HEK293 (cell line): ENCODE measurements at regions not wholly inside any gene's neighbourhood (a gene's known extent, or its start where the extent isn't known, plus 50 kb on each side); places are given as distances from the start of the nearest gene placed in this dataset.

Experiments
- CTCF ChIA-PET: fragments of 350-600 bp; formaldehyde crosslinking; extraction: SDS; loops from one replicate; lab custom pipeline; 2021; ENCODE audit warnings: antibody characterized with exemption; lab: Yijun Ruan, JAX
- POLR2A ChIA-PET: fragments of 300-600 bp; formaldehyde crosslinking; extraction: SDS; loops from one replicate; lab custom pipeline; 2020; ENCODE audit warnings: antibody characterized with exemption, inconsistent platforms; lab: Yijun Ruan, JAX
- H3K27ac ChIP-seq: fragments of 200-500 bp; sonication (Bioruptor generic); 2 replicates; pipeline ENCODE4 v1.5.1; 2014; ENCODE audit warnings: low read depth, low read length, control low read depth, inconsistent platforms; ENCODE audit errors: extremely low read depth
- H3K36me3 ChIP-seq, 2 experiments: fragments of 200-500 bp in 1 of 2; sonication (Bioruptor generic) in 1 of 2; 1 replicate in 1 of 2; 2 replicates in 1 of 2; pipeline ENCODE4 v1.5.1; 2014 to 2017; ENCODE audit warnings: inconsistent platforms in 2 of 2, low read length in 2 of 2; ENCODE audit not compliant: control insufficient read depth in 2 of 2, insufficient read depth in 1 of 2
- H3K4me1 ChIP-seq: fragments of 200-500 bp; sonication (Bioruptor generic); 2 replicates; pipeline ENCODE4 v1.5.1; 2014; ENCODE audit warnings: mild to moderate bottlenecking, low read length, inconsistent platforms; ENCODE audit not compliant: control insufficient read depth, insufficient read depth
- H3K4me3 ChIP-seq: 2 replicates; pipeline ENCODE4 v1.5.1; 2011; ENCODE audit warnings: low read depth, mild to moderate bottlenecking, control low read depth, low read length, moderate library complexity
- H3K9me3 ChIP-seq: fragments of 200-500 bp; sonication (Bioruptor generic); 2 replicates; pipeline ENCODE4 v1.5.1; 2014; ENCODE audit warnings: low read depth, low read length, inconsistent platforms; ENCODE audit not compliant: control insufficient read depth, insufficient read depth
- FEZF1 ChIP-seq: fragments of 450-650 bp; formaldehyde crosslinking; IDR thresholded peaks from 2 replicates; pipeline ENCODE4 v1.5.1; 2016; ENCODE audit warnings: missing biosample characterization, missing genetic modification characterization
- HIC1 ChIP-seq: fragments of 450-650 bp; formaldehyde crosslinking; IDR thresholded peaks from 2 replicates; pipeline ENCODE4 v1.5.1; 2016; ENCODE audit warnings: missing biosample characterization, missing genetic modification characterization
- PRDM1 ChIP-seq: fragments of 450-650 bp; formaldehyde crosslinking; IDR thresholded peaks from 2 replicates; pipeline ENCODE4; 2016; ENCODE audit warnings: missing biosample characterization, missing genetic modification characterization
- RBAK ChIP-seq: fragments of 450-650 bp; formaldehyde crosslinking; IDR thresholded peaks from 2 replicates; pipeline ENCODE4 v1.5.1; 2016; ENCODE audit warnings: missing biosample characterization, missing genetic modification characterization
- SP2 ChIP-seq: fragments of 450-650 bp; formaldehyde crosslinking; IDR thresholded peaks from 2 replicates; pipeline ENCODE4 v1.5.1; 2016; ENCODE audit warnings: missing biosample characterization, missing genetic modification characterization
- TRIM28 ChIP-seq: IDR thresholded peaks from 2 replicates; pipeline ENCODE4 v1.6.1; 2011; ENCODE audit warnings: low read length, control low read depth, borderline replicate concordance
- ZFP41 ChIP-seq: fragments of 450-650 bp; formaldehyde crosslinking; IDR thresholded peaks from 2 replicates; pipeline ENCODE4 v1.5.1; 2016; ENCODE audit warnings: missing biosample characterization, missing genetic modification characterization, borderline replicate concordance
- ZNF132 ChIP-seq: fragments of 450-650 bp; formaldehyde crosslinking; IDR thresholded peaks from 2 replicates; pipeline ENCODE4 v1.5.1; 2017; ENCODE audit warnings: missing biosample characterization, missing genetic modification characterization, borderline replicate concordance
- ZNF16 ChIP-seq: fragments of 450-650 bp; formaldehyde crosslinking; IDR thresholded peaks from 2 replicates; pipeline ENCODE4 v1.5.1; 2016; ENCODE audit warnings: low read depth, missing biosample characterization, missing genetic modification characterization
- ZNF280C ChIP-seq: fragments of 450-650 bp; formaldehyde crosslinking; IDR thresholded peaks from 2 replicates; pipeline ENCODE4 v1.5.1; 2016; ENCODE audit warnings: missing biosample characterization, missing genetic modification characterization
- ZNF433 ChIP-seq: fragments of 450-650 bp; formaldehyde crosslinking; IDR thresholded peaks from 2 replicates; pipeline ENCODE4 v1.5.1; 2016; ENCODE audit warnings: missing biosample characterization, missing genetic modification characterization, low read depth
- ZNF529 ChIP-seq: fragments of 450-650 bp; formaldehyde crosslinking; IDR thresholded peaks from 2 replicates; pipeline ENCODE4 v1.5.1; 2017; ENCODE audit warnings: missing genetic modification characterization, missing biosample characterization; ENCODE audit not compliant: insufficient replicate concordance
- ZNF639 ChIP-seq: fragments of 450-650 bp; formaldehyde crosslinking; IDR thresholded peaks from 2 replicates; pipeline ENCODE4 v1.5.1; 2016; ENCODE audit warnings: missing biosample characterization, missing genetic modification characterization
- ZNF654 ChIP-seq: fragments of 450-650 bp; formaldehyde crosslinking; IDR thresholded peaks from 2 replicates; pipeline ENCODE4 v1.5.1; 2016; ENCODE audit warnings: low read depth, missing biosample characterization, missing genetic modification characterization
- TF ChIP-seq, protein P1 (sequence below): fragments of 450-650 bp; formaldehyde crosslinking; IDR thresholded peaks from 2 replicates; pipeline ENCODE4 v1.5.1; 2017; ENCODE audit warnings: missing biosample characterization, missing genetic modification characterization
- TF ChIP-seq, protein P2 (sequence below): fragments of 450-650 bp; IDR thresholded peaks from 2 replicates; pipeline ENCODE4 v1.5.1; 2018; ENCODE audit warnings: missing biosample characterization, mild to moderate bottlenecking, missing genetic modification characterization

- TF ChIP-seq HIC1 (tag by site-specific recombination) (no peak), TRIM28 (no peak), ZFP41 (tag by site-specific recombination) (no peak), ZNF16 (tag by site-specific recombination) (no peak), ZNF280C (tag by site-specific recombination) (no peak), ZNF654 (tag by site-specific recombination) (peak; percentile 59), ZNF433 (tag by site-specific recombination) (no peak), PRDM1 (peak; percentile 52; the same call in 1 of the 2 replicates), SP2 (tag by site-specific recombination) (no peak), RBAK (no peak), ZNF529 (tag by site-specific recombination) (no peak), ZNF639 (tag by site-specific recombination) (no peak), FEZF1 (tag by site-specific recombination) (no peak), ZNF132 (tag by site-specific recombination) (no peak)
- TF ChIP-seq, protein P1, sequence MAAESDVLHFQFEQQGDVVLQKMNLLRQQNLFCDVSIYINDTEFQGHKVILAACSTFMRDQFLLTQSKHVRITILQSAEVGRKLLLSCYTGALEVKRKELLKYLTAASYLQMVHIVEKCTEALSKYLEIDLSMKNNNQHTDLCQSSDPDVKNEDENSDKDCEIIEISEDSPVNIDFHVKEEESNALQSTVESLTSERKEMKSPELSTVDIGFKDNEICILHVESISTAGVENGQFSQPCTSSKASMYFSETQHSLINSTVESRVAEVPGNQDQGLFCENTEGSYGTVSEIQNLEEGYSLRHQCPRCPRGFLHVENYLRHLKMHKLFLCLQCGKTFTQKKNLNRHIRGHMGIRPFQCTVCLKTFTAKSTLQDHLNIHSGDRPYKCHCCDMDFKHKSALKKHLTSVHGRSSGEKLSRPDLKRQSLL (tag by site-specific recombination) = no peak
- TF ChIP-seq, protein P2, sequence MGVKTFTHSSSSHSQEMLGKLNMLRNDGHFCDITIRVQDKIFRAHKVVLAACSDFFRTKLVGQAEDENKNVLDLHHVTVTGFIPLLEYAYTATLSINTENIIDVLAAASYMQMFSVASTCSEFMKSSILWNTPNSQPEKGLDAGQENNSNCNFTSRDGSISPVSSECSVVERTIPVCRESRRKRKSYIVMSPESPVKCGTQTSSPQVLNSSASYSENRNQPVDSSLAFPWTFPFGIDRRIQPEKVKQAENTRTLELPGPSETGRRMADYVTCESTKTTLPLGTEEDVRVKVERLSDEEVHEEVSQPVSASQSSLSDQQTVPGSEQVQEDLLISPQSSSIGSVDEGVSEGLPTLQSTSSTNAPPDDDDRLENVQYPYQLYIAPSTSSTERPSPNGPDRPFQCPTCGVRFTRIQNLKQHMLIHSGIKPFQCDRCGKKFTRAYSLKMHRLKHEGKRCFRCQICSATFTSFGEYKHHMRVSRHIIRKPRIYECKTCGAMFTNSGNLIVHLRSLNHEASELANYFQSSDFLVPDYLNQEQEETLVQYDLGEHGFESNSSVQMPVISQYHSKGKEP = no peak
- Histone ChIP-seq H3K27ac (no peak overlapping the region), H3K4me1 (no peaks in the 10 kb centered on the region), H3K9me3 (no peaks in the 10 kb centered on the region), H3K4me3 (no peak overlapping the region), H3K36me3 (peaks cover 0 to 9% of the 10 kb centered on the region in 2 experiments; a peak in 1 of 3 replicates)
- ChIA-PET POLR2A (no interaction called here), CTCF (no interaction called here)
Measured at GRCh38 chr4:20418861-20419451, 167.3 kb downstream of the SLIT2 start.
